ENCODE measurements at regions not wholly inside any gene's neighbourhood (a gene's known extent, or its start where the extent isn't known, plus 50 kb on each side); places are given as distances from the start of the nearest gene placed in this dataset.

GRCh38 chr5:169442403-169442874 is 141.1 kb upstream of the SPDL1 start:
- ATAC-seq, result no peak
- TF ChIP-seq CREM (CRISPR knock-in tag; IDR thresholded peaks at IDR 0.05) (no peak), FOXJ3 (CRISPR knock-in tag; IDR thresholded peaks at IDR 0.05; ENCODE audit: borderline replicate concordance) (no peak), FOXK1 (CRISPR knock-in tag; IDR thresholded peaks at IDR 0.05) (no peak), MYBL2 (CRISPR knock-in tag; IDR thresholded peaks at IDR 0.05) (no peak), ZNF138 (CRISPR knock-in tag; conservative IDR thresholded peaks at IDR 0.05) (no peak), ERG (CRISPR knock-in tag; IDR thresholded peaks at IDR 0.05) (no peak), GRHL2 (CRISPR knock-in tag; IDR thresholded peaks at IDR 0.05; ENCODE audit: insufficient replicate concordance, severe bottlenecking) (no peak), NFATC4 (CRISPR knock-in tag; IDR thresholded peaks at IDR 0.05) (no peak), ELF4 (CRISPR knock-in tag; IDR thresholded peaks at IDR 0.05; ENCODE audit: low read depth) (no peak), EMX1 (CRISPR knock-in tag; IDR thresholded peaks at IDR 0.05) (no peak)
- TF ChIP-seq, protein P1, sequence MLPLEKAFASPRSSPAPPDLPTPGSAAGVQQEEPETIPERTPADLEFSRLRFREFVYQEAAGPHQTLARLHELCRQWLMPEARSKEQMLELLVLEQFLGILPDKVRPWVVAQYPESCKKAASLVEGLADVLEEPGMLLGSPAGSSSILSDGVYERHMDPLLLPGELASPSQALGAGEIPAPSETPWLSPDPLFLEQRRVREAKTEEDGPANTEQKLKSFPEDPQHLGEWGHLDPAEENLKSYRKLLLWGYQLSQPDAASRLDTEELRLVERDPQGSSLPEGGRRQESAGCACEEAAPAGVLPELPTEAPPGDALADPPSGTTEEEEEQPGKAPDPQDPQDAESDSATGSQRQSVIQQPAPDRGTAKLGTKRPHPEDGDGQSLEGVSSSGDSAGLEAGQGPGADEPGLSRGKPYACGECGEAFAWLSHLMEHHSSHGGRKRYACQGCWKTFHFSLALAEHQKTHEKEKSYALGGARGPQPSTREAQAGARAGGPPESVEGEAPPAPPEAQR (CRISPR knock-in tag; IDR thresholded peaks at IDR 0.05), result no peak
- TF ChIP-seq, protein P2, sequence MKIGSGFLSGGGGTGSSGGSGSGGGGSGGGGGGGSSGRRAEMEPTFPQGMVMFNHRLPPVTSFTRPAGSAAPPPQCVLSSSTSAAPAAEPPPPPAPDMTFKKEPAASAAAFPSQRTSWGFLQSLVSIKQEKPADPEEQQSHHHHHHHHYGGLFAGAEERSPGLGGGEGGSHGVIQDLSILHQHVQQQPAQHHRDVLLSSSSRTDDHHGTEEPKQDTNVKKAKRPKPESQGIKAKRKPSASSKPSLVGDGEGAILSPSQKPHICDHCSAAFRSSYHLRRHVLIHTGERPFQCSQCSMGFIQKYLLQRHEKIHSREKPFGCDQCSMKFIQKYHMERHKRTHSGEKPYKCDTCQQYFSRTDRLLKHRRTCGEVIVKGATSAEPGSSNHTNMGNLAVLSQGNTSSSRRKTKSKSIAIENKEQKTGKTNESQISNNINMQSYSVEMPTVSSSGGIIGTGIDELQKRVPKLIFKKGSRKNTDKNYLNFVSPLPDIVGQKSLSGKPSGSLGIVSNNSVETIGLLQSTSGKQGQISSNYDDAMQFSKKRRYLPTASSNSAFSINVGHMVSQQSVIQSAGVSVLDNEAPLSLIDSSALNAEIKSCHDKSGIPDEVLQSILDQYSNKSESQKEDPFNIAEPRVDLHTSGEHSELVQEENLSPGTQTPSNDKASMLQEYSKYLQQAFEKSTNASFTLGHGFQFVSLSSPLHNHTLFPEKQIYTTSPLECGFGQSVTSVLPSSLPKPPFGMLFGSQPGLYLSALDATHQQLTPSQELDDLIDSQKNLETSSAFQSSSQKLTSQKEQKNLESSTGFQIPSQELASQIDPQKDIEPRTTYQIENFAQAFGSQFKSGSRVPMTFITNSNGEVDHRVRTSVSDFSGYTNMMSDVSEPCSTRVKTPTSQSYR (CRISPR knock-in tag; IDR thresholded peaks at IDR 0.05), result no peak
- TF ChIP-seq, protein P3, sequence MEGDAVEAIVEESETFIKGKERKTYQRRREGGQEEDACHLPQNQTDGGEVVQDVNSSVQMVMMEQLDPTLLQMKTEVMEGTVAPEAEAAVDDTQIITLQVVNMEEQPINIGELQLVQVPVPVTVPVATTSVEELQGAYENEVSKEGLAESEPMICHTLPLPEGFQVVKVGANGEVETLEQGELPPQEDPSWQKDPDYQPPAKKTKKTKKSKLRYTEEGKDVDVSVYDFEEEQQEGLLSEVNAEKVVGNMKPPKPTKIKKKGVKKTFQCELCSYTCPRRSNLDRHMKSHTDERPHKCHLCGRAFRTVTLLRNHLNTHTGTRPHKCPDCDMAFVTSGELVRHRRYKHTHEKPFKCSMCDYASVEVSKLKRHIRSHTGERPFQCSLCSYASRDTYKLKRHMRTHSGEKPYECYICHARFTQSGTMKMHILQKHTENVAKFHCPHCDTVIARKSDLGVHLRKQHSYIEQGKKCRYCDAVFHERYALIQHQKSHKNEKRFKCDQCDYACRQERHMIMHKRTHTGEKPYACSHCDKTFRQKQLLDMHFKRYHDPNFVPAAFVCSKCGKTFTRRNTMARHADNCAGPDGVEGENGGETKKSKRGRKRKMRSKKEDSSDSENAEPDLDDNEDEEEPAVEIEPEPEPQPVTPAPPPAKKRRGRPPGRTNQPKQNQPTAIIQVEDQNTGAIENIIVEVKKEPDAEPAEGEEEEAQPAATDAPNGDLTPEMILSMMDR (IDR thresholded peaks at IDR 0.05), result no peak
- TF ChIP-seq, protein P4, sequence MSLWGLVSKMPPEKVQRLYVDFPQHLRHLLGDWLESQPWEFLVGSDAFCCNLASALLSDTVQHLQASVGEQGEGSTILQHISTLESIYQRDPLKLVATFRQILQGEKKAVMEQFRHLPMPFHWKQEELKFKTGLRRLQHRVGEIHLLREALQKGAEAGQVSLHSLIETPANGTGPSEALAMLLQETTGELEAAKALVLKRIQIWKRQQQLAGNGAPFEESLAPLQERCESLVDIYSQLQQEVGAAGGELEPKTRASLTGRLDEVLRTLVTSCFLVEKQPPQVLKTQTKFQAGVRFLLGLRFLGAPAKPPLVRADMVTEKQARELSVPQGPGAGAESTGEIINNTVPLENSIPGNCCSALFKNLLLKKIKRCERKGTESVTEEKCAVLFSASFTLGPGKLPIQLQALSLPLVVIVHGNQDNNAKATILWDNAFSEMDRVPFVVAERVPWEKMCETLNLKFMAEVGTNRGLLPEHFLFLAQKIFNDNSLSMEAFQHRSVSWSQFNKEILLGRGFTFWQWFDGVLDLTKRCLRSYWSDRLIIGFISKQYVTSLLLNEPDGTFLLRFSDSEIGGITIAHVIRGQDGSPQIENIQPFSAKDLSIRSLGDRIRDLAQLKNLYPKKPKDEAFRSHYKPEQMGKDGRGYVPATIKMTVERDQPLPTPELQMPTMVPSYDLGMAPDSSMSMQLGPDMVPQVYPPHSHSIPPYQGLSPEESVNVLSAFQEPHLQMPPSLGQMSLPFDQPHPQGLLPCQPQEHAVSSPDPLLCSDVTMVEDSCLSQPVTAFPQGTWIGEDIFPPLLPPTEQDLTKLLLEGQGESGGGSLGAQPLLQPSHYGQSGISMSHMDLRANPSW (CRISPR knock-in tag; conservative IDR thresholded peaks at IDR 0.05; ENCODE audit: low read depth), result no peak
- TF ChIP-seq, protein P5, sequence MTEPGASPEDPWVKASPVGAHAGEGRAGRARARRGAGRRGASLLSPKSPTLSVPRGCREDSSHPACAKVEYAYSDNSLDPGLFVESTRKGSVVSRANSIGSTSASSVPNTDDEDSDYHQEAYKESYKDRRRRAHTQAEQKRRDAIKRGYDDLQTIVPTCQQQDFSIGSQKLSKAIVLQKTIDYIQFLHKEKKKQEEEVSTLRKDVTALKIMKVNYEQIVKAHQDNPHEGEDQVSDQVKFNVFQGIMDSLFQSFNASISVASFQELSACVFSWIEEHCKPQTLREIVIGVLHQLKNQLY (CRISPR knock-in tag; IDR thresholded peaks at IDR 0.05), result no peak
- TF ChIP-seq, protein P6, sequence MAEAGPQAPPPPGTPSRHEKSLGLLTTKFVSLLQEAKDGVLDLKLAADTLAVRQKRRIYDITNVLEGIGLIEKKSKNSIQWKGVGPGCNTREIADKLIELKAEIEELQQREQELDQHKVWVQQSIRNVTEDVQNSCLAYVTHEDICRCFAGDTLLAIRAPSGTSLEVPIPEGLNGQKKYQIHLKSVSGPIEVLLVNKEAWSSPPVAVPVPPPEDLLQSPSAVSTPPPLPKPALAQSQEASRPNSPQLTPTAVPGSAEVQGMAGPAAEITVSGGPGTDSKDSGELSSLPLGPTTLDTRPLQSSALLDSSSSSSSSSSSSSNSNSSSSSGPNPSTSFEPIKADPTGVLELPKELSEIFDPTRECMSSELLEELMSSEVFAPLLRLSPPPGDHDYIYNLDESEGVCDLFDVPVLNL (CRISPR knock-in tag; IDR thresholded peaks at IDR 0.05; ENCODE audit: borderline replicate concordance, low read depth), result no peak
- TF ChIP-seq, protein P7, sequence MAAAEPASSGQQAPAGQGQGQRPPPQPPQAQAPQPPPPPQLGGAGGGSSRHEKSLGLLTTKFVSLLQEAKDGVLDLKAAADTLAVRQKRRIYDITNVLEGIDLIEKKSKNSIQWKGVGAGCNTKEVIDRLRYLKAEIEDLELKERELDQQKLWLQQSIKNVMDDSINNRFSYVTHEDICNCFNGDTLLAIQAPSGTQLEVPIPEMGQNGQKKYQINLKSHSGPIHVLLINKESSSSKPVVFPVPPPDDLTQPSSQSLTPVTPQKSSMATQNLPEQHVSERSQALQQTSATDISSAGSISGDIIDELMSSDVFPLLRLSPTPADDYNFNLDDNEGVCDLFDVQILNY (CRISPR knock-in tag; IDR thresholded peaks at IDR 0.05), result no peak
- Mint-ChIP-seq H3K4me3 (no peak overlapping the region), H3K27me3 (ENCODE audit: low read depth) (no peaks in the 10 kb centered on the region; the same call in 1 of the 2 replicates), H3K9me3 (no peaks in the 10 kb centered on the region), H3K27ac (no peak overlapping the region), H3K36me3 (no peaks in the 10 kb centered on the region), H3K4me1 (no peaks in the 10 kb centered on the region)
- ChIA-PET CTCF (no interaction called here), POLR2A (no interaction called here)
- DNase-seq (ENCODE audit: low spot score), result no peak

All from WTC11 (cell line).